Daoy (cell line): ENCODE measurements at regions not wholly inside any gene's neighbourhood (a gene's known extent, or its start where the extent isn't known, plus 50 kb on each side); places are given as distances from the start of the nearest gene placed in this dataset.
"Not testable (repeated sequence)": the region's sequence is repeated elsewhere in the genome, so short reads cannot be mapped to it uniquely, and the experiment has no call there.

Experiments used
- DNase-seq: peaks from one replicate; pipeline ENCODE4 v3.0.0-alpha.2; 2015; ENCODE audit warnings: low read depth

DNA sequence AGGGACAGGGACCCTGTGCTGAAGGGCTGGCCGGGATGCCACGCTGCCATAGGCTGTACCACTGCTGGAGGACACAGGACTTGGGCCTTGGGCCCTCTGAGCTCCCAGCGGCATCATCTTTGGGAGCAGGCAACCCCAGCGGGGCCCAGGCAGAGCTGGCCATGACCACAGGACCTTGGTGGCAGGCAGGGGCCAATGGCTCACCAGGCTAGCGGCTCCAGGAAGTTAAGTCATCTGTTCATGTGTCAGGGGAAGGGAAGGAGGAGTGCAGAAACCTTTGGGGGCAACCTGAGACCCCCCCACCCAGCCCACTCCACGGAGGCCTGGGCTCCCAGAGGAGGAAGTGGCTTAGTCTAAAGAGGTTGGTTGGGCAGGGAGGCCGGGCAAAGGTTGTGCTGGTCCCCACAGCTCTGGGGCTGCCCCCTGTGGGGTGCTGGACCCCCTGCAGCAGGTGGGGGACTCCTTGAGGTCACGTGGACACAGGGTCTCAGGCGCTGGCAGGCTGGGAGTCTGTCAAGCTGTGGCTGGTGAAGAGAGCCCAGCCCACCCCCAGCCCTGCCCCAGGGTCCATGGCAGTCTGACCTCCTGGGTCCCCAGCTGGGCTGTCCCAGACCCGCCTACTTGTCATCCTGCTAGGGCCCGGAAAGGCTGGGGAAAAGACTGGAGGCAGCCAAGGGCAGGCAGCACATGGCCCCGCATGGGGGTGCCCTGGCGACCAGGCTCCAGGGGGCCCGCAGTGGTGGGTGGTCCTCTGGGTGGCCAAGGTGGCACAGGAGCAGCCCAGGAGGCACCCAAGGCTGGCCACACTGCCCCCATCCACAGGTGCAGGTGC is 184.3 kb downstream of the IGLL1 start:
- no peak for DNase-seq

DNA sequence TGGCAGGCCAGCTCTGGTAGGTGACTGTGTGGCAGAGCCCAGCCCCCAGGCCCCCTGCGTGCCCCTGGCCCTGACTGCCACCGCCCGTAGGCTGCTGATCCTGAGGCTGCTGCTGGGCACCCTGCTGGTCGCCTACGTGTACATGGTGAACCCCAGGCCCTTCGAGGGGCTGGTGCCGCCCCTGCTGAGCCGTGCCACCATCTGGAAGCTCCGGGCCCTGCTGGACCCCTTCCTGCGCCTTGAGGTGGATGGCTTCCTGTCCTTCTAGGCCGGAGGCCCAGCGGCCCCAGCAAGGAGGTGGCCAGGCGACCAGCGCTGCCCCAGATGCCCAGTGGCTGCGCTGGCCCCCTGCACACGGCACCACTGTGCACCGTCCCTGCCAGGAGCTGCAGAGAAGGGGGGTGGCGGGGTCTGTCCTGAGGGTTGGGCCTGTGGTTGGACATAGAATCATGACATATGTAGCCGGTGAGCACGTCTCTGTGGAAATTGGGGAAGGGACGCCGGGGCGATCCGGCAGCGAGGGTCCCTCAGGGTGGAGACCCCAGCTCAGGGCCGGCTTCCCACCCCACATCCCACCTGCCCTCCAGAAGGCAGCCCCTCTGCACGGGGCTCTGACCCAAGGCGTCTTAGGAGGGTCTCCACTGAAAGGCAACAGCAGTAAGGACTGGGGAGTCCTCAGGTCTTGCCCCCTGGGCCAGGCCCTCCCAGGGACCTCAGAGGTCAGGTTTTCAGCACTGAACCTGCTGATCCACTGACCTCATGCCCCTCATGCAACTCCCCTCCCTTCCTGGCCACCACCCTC is 185.4 kb downstream of the IGLL1 start:
- no peak for DNase-seq

DNA sequence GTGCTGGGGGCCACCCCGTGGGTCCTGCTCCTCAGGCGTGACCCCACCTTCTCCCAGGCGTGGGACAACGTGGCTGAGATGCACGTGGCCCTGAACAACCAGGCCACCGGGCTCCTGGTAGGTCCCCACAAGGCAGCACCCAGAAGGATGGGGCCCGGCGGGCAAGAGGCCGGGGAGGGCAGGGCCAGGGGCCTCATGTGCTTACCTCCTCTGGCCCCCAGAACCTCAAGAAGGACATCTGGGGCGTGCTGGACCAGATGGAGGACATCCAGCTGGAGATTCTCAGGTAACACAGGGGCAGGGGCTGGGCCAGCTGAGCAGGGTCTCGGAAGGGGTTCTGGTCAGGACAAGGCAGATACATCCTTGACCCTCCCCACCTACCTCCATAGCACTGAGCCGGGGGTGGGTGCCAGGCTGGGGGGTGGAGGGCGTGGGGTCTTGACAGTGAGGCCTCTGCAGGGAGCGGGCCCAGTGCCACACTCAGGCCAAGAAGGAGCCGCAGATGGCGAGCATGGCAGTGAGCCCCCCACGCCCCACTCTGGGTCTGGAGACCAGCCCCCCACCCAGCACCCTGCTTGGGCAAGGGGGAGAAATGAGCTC is 186.3 kb downstream of the IGLL1 start:
- DNase-seq = no peak

DNA sequence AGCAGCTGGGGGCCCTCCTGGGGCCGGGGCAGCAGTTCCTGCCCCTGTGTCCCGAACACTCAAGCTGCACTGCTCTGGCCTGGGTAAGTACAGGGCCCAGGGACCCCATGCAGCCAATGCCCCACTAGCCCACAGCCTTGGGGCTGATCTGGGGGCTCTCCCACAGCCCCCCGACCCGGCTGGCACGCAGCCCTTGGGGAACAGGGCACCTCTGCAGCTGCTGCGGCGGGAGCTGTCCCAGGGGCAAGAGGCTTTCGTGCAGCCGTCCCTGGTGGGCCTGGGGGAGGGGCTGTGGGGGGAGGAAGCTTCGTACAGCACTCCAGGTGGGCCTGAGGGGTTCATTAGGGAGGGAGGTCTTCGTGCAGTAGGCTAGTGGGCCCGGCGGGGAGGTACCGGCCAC is 186.9 kb downstream of the IGLL1 start:
- not testable (repeated sequence) for DNase-seq

DNA sequence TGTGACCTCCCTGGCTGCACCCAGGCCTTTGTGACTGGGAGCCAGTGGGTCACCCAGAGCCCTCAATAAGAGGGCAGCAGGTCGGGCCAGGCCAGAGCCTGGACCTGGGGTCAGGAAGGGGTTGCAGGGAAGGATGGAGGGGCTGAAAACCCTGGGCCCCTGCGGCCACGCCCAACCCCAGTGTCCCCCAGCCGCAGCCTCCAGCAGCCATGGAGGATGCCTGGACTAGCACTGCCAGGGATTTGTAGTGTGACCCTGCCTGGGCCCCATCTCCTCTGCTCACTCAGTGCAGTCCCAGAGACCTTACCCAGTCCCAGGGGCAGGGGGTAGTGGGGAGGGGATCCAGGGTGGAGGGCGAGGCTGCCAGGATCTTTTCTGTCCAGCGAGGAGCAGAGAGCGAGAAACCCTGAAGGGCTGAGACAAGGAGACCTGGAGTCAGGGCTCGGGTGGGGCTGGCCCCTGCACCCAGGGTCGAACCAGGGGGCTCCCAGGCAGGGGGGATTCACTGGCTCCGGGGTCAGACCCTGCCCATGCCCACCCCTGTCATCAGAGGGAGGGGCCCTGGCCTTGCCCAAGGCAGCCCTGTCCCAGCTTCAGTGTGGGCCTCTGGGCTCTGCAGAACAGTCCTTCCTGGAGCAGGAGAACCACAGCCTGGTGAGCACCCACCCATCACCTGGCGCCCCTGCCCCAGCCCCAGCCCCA is 187.5 kb downstream of the IGLL1 start:
- no peak for DNase-seq

DNA sequence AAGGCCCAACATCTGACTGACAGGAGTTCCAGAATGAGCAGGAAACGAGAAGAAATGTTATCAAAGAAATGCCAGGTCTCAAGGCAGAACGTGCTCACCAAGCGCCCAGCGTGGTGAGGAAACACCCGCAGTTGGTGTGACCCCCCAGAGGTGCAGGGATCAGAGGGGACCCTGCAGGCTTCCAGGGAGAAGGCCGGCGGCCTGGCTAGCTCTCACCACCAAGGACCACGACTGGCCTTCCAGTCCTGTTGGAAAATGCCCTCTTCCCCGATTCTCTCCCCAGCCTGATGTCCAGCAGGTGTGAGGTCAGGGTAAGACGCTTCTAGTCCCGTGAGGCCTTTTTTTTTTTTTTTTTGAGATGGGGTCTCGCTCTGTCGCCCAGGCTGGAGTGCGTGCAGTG is 189.1 kb downstream of the IGLL1 start:
- no peak for DNase-seq

DNA sequence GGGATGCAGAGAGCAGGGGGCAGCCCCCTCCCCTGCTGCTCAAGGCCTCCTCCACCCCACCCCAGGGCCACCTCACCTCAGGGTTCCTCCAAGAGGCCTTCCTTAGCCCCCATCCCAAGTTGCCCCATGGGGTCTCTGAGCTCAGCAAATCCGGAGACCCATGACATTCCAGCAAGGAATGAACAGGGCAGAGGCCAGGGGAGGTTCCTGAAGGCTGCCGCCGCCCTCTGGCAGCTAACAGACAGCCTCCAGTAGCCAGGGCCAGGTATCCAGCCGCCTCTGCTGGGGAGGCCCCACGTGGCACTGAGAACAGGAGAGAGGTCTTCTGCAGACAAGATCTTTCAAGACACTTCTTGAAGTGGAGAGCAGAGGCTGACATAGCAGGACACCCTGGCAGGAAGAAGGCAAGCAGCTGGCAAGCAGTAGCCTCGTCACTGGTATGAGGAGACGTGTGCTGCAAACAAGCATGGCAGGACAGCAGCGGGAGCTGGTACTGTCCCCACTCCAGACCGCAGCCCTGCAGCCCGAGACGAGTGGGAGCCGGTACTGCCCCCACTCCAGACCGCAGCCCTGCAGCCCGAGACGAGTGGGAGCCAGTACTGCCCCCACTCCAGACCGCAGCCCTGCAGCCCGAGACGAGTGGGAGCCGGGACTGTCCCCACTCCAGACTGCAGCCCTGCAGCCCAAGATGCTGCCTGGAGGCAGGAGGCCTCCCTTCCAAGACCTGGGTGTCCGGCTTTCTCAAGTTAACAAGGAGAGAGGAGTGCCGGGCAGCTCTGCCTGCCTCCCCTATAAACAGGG is 190.6 kb downstream of the IGLL1 start:
- DNase-seq = no peak

DNA sequence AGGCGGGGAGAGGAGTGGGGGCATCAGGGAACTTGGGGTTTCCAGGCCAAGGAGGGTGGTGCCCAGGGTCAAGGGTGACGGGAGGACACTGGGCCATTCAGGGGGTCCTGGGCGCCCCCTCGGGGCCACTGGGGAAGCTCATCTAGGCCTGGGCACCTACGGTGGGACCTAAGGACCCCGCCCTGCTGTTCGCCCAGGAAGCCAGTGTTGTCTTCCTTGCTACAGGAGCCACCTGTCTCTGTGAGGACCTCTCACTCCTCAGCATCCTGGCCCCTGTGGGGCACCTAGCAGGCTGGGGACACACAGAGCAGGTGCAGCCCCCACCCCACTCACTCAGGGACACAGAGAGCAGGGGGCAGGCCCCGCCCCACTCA is 191.6 kb downstream of the IGLL1 start:
- no peak for DNase-seq

DNA sequence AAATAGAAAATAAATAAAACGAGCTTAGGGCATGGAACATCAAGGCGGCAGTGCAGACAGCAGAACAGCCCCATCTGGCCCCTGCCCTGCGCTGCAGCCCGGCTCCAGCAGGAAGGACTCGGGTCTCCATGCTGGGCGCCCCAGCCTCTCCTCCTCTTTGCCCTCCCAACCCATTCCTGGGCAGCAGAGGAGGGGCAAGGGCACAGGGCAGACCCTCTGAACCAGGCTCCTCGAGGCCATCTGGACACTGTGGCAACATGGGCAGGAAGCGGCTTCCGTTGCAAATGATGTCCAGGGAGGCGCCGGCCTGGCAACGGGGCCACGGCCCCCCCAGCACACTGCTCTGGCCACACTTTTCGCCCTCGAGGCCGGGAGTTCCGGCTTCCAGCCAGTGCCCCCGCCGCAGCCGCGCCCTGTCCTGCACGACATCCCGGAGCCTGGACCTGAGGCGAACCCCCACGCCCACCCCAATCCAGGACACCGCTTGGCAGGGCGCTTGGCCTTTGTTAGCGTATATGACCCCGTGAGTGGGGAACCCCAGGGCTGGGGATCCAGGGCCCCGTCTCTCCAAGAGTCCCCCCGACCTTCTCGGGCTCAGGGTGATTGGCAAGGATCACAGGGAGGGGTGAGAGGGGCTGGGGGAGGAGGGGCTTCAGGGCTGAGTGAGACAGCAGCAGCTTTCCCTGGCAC is 192.1 kb downstream of the IGLL1 start:
- DNase-seq = no peak

DNA sequence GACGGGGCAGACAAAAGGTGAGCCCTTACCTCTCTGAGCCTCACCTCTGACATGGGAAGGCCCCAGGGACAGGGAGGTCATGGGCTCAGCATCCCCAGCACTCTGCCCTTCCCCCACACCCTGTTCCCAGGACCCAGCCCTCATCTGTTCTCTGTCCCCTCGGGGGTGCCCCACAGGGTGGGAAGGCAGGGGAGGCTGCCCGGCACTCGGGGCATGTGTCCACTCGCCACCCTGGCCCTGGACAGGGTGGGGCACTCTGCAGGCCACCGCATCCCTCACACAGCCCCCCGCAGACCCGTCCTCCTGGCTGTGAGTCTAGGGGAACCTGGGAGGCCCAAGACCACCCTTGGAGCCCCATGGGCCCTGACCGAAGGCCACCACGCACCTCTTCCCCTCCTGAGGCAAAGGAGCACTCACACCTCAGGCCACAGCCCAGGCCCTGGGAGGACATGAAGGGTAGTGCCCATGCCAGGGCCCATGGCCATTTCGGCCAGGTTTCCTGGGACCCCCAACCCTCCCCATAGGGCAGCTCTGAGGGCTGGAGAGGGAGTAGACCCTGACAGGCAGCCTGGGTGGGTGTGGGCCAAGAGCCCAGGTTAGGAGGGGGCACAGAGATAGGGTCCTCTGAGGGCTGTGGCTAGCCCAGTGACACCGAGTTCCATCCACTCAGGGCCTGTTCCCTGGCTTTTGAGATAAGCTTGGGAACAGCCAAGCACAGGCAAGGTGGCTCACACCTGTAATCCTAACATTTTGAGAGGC is 193.1 kb downstream of the IGLL1 start:
- DNase-seq = no peak

DNA sequence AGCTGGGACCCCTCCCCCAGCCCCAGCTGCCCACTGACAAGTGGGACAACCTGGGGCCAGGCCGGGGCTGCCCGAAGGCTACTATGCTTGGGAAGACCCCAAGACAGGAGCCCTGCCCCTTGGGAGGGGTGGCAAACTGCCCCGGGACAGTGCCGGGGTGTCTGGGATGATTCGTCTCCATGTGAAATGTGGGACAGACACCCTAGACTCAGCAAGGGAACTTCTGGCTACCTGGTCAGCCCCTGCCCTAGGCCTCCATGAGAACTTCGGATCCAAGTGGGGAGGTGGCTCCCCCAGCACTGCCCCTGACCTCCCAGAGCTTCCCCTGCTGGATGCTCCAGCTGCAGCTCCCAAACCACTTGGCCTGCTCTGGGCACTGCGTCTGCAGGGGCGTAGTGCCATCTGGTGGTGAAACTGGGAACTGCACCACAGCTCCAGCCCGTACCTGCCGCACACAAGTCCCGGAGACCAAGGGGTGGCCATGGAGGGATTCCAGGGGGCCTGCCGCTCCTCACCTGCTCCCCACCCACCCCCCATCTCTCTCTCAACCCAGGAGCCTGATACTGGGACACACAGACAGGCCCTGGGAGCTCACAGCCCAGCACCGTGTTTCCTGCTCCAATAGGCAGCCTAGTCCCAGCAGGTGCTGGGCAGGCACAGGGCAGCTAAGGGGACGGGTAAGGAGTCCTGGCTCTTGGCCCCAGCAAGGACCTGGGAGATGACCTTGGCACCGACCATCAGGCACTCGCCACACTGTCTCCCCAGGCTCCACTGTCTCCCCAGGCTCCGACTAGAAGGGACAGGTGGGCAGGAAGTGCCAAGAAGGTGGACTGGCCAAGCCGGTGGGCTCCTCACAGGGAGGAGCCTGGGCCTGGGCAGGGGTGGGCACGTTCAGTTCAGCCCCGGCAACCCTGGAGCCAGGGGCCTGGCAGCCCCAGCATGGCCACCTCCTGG is 194.1 kb downstream of the IGLL1 start:
- peak; percentile 80 for DNase-seq

DNA sequence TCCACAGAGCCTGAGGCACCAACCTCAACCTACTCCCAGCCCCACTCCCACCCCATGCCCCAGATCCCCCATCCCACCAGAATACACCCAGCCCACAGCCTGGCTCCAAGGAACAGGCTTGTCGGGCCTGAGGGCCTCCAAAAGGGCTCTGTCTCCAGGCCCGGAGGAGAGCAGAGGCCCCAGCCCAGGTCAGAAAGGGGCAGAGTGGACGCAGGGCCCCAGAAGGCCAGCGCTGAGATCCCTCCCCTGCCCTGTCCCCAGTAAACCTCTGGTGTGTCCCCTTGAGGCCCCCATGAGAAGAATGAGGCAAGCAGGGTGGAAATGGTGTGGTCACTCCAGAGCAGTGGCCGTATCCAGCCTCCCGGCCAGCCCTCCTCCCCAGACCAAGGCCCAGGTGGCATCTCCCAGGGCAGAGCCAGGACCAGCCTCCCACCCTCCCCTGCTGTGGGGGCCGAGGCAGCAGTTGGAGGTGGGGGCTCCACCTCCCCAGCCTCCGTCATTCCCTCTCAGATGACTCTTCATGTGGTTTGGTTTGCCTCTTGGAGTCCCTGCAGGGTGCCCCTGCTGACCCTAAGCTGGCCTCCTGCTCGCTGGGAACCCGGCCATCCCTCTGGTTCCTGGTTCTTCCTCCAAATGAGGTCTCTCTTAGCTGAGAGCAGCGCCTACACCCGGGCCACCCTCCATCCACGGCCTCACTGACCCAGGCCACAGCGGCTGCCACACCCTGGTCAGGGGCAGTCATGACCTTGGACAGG is 195.0 kb downstream of the IGLL1 start:
- no peak for DNase-seq

DNA sequence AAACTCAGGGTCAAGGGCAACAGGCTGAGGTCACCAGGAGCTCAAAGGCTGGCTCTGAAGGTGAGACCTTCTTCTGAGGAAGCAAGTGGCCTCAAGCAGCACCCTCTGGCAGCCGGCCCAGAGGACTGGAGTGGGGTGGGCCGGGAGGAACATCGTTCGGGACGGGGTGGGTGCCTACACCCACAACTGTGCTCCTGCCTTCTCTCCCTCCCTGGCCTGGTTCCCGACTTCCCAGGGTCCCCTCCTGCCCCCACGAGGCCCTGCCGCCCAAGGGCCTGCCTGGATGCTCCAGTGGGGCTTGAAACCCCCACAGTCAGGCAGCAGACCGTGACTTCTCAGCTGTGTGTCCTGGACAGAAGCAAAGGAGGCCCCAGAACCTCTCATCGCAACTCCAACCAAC is 195.7 kb downstream of the IGLL1 start:
- DNase-seq = no peak

DNA sequence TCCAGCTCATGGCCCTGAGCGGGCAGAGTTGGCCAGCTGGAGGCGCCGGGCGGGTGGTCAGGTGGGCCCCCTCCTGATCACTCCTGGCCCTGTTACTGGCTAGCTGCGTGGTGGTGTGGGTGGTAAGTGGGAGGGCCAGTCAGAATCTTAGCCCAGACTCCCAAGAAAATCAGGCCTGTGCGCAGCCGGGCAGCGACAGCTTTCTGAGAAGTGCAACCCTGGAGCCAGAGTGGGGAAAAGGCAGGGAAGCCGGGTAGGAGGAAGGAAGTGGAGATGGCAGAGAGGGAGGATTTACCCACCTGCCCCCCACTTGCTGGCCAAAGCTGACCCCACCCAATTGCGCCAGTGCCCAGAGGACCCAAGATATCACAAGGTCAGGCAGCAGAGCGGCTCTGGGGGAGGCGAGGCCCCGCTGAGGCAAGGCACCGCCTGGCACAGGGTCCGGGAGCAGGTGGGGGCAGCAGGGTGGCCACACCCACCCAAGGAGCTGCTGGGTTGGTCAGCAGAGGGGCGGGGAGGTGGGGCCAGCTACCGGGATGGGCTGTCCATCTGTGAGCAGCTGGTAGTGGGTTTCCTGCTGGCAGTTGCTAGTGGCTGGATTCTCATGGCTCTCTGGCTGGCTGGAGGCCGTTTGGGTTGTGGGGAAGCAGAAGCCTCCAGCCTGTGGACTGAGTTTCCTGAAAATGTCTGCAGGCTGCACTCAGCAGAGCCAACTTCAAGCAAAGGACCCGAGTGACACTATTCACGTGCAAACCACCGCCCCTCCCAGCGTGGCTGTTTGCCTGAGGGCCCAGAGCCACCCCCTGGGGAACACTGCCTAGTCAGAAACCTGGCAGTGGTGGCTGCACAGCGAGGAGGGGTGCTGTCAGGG is 196.4 kb downstream of the IGLL1 start:
- no peak for DNase-seq

DNA sequence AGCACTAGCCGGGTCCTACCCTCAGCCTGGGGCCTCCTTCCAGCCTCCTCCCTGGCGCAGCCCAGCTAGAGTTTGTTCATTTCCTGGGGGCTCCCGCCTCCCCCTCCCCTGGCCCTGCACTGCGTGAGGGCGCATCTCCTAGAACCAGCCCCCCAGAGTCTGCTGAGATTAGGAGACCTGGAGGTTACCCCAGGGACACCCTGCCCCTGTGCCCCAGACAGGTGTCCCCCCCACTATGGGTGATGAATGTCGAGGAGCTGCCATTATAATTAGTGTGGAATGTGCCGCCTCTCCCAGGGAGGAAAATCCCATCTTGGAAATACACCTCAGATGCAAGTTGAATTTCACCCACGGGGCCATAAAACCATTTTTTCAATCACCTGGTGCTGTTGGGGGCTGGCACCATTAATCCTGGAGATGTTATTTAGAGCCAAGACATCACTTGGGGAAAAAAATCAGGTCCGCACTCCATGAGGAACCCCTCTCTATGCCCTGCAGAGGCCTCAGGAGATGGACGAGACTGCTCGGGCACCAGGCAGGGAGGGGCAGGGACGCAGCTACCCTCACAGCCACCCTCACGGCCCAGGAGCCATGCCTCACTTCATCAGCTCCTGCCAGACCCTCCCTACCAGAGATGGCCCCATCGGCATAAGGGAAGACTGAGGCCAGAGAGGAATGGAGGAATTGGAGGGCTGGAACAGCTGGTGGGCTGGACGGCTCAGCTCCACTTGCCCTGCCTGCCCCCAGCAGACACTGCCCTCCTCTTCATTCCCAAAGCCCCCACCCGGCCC is 197.5 kb downstream of the IGLL1 start:
- DNase-seq = no peak
